CD4-positive, alpha-beta memory T cell (primary cell): ENCODE measurements at regions not wholly inside any gene's neighbourhood (a gene's known extent, or its start where the extent isn't known, plus 50 kb on each side); places are given as distances from the start of the nearest gene placed in this dataset.

ENCODE experiments used
- CTCF ChIA-PET: fragments of 350-600 bp; sonication (Branson Sonifier 250); formaldehyde crosslinking; loops from one replicate; lab custom pipeline; 2021; ENCODE audit warnings: inconsistent platforms; ENCODE audit not compliant: partially characterized antibody; lab: Charles Lee
- POLR2A ChIA-PET: fragments of 350-600 bp; sonication (Branson Sonifier 250); formaldehyde crosslinking; loops from one replicate; lab custom pipeline; 2021; ENCODE audit not compliant: partially characterized antibody; lab: Charles Lee
- DNase-seq, 5 donors: peaks; one replicate each; pipeline versions ENCODE4 v3.0.0 to v3.0.0-alpha.2; 2020 to 2022; ENCODE audit warnings: mixed read lengths in 1 of 5
- H3K27ac ChIP-seq: one replicate; pipeline ENCODE4 v1.7.0; 2013; ENCODE audit warnings: low read depth, low read length
- H3K27me3 ChIP-seq: 2 replicates; pipeline ENCODE4 v1.7.0; 2013; ENCODE audit warnings: mild to moderate bottlenecking, low read length, moderate library complexity; ENCODE audit not compliant: insufficient read depth
- H3K36me3 ChIP-seq: 2 replicates; pipeline ENCODE4 v1.7.0; 2013; ENCODE audit warnings: mild to moderate bottlenecking, low read length, moderate library complexity; ENCODE audit not compliant: insufficient read depth
- H3K4me1 ChIP-seq: 2 replicates; pipeline ENCODE4 v1.7.0; 2013; ENCODE audit warnings: mild to moderate bottlenecking, low read length, moderate library complexity; ENCODE audit not compliant: insufficient read depth
- H3K4me3 ChIP-seq, 2 donors: one replicate each; pipeline ENCODE4 v1.7.0; 2013; ENCODE audit warnings: low read length in 2 of 2, mild to moderate bottlenecking in 1 of 2
- H3K9me3 ChIP-seq, 2 donors: one replicate each; pipeline ENCODE4 v1.7.0; 2013; ENCODE audit warnings: low read length in 2 of 2, control low read depth in 1 of 2; ENCODE audit not compliant: control insufficient read depth in 1 of 2
- H3K27ac Mint-ChIP-seq, 7 donors: one replicate each; pipeline ENCODE4 v1.8.0; 2020 to 2021; ENCODE audit warnings: mixed read lengths in 7 of 7, mild to moderate bottlenecking in 6 of 7, inconsistent platforms in 3 of 7, moderate library complexity in 3 of 7
- H3K27me3 Mint-ChIP-seq, 2 donors: one replicate each; pipeline ENCODE4 v1.8.0; 2020 to 2021; ENCODE audit warnings: mixed read lengths in 2 of 2
- H3K36me3 Mint-ChIP-seq, 2 donors: one replicate each; pipeline ENCODE4 v1.8.0; 2020 to 2021; ENCODE audit warnings: mixed read lengths in 2 of 2, inconsistent platforms in 1 of 2, mild to moderate bottlenecking in 1 of 2
- H3K4me1 Mint-ChIP-seq, 4 donors: one replicate each; pipeline ENCODE4 v1.8.0; 2020 to 2021; ENCODE audit warnings: mixed read lengths in 4 of 4, mild to moderate bottlenecking in 1 of 4
- H3K4me3 Mint-ChIP-seq, 8 donors: one replicate each; pipeline ENCODE4 v1.8.0; 2020 to 2021; ENCODE audit warnings: mixed read lengths in 8 of 8, mild to moderate bottlenecking in 7 of 8, moderate library complexity in 6 of 8, inconsistent platforms in 3 of 8
- H3K9me3 Mint-ChIP-seq, 8 donors: one replicate each; pipeline ENCODE4 v1.8.0; 2020 to 2021; ENCODE audit warnings: mixed read lengths in 8 of 8, mild to moderate bottlenecking in 5 of 8, inconsistent platforms in 3 of 8, moderate library complexity in 1 of 8
- intact Hi-C: fragments of 100-400 bp; cut with micrococcal nuclease; formaldehyde crosslinking; loops from one replicate; pipeline ENCODE4 v1.15.1; 2023

- Histone ChIP-seq H3K4me3 (no peak overlapping the region), H3K27ac (no peak overlapping the region), H3K36me3 (no peaks in the 10 kb centered on the region), H3K4me1 (peaks cover 4% of the 10 kb centered on the region), H3K9me3 (no peaks in the 10 kb centered on the region), H3K27me3 (no peaks in the 10 kb centered on the region)
- peaks cover 0 to 8% (median 4%) of the 10 kb centered on the region in 4 donors for H3K4me1 Mint-ChIP-seq
- CTCF ChIA-PET: interaction anchor here (0.6 to 3.3 kb wide), 9 partner anchors 13 to 824 kb away, joined by 3 to 36 read pairs (median 6); no protein-coding TSS in a partner anchor
- no peaks in the 10 kb centered on the region for H3K9me3 Mint-ChIP-seq
- intact Hi-C loops: no loop called here
- H3K36me3 Mint-ChIP-seq: no peaks in the 10 kb centered on the region
- no peak overlapping the region for H3K4me3 Mint-ChIP-seq
- POLR2A ChIA-PET: no interaction called here
- H3K27ac Mint-ChIP-seq: no peak overlapping the region
- H3K27me3 Mint-ChIP-seq: peaks cover 0 to 3% of the 10 kb centered on the region in 2 donors
- DNase-seq: no peak
These were observed 186.2 kb downstream of the TMEM38B start for GRCh38 chr9:105880517-105880916.

GRCh38 chr9:105881021-105881420 is 186.7 kb downstream of the TMEM38B start:
- POLR2A ChIA-PET: no interaction called here
- no peak overlapping the region for H3K4me3 ChIP-seq
- Mint-ChIP-seq H3K36me3 (no peaks in the 10 kb centered on the region), H3K9me3 (no peaks in the 10 kb centered on the region), H3K4me1 (peaks cover 0 to 8% (median 4%) of the 10 kb centered on the region in 4 donors), H3K4me3 (no peak overlapping the region), H3K27ac (no peak overlapping the region), H3K27me3 (peaks cover 0 to 3% of the 10 kb centered on the region in 2 donors)
- DNase-seq: no peak
- CTCF ChIA-PET: interaction anchor here (0.7 to 3.3 kb wide), 19 partner anchors 8 to 273 kb away, joined by 3 to 36 read pairs (median 5); no protein-coding TSS in a partner anchor
- no peak overlapping the region for H3K27ac ChIP-seq
- H3K27me3 ChIP-seq: no peaks in the 10 kb centered on the region
- intact Hi-C loops: loop anchor here (1.0 kb wide), 2 partner anchors 39 to 272 kb away; no protein-coding TSS in a partner anchor
- H3K9me3 ChIP-seq: no peaks in the 10 kb centered on the region
- H3K4me1 ChIP-seq: peaks cover 4% of the 10 kb centered on the region
- no peaks in the 10 kb centered on the region for H3K36me3 ChIP-seq

GRCh38 chr9:105881654-105882349 is 187.5 kb downstream of the TMEM38B start:
- POLR2A ChIA-PET: no interaction called here
- intact Hi-C loops: loop anchor here (1.0 kb wide), 2 partner anchors 40 to 273 kb away; no protein-coding TSS in a partner anchor
- peaks cover 0 to 7% (median 4%) of the 10 kb centered on the region in 4 donors for H3K4me1 Mint-ChIP-seq
- no peak overlapping the region for H3K27ac Mint-ChIP-seq
- peak; percentile 31 to 48 (median 36) for DNase-seq
- Histone ChIP-seq H3K27me3 (no peaks in the 10 kb centered on the region), H3K4me3 (no peak overlapping the region), H3K9me3 (no peaks in the 10 kb centered on the region), H3K4me1 (peaks cover 2% of the 10 kb centered on the region), H3K36me3 (no peaks in the 10 kb centered on the region), H3K27ac (no peak overlapping the region)
- H3K4me3 Mint-ChIP-seq: no peak overlapping the region
- CTCF ChIA-PET: interaction anchor here (0.6 to 3.3 kb wide), 20 partner anchors 9 to 273 kb away, joined by 3 to 36 read pairs (median 4); no protein-coding TSS in a partner anchor
- H3K9me3 Mint-ChIP-seq: no peaks in the 10 kb centered on the region
- H3K36me3 Mint-ChIP-seq: no peaks in the 10 kb centered on the region
- peaks cover 0 to 3% of the 10 kb centered on the region in 2 donors for H3K27me3 Mint-ChIP-seq

- Histone ChIP-seq H3K27ac (no peak overlapping the region), H3K4me3 (no peak overlapping the region), H3K27me3 (no peaks in the 10 kb centered on the region), H3K4me1 (no peaks in the 10 kb centered on the region), H3K36me3 (no peaks in the 10 kb centered on the region), H3K9me3 (no peaks in the 10 kb centered on the region)
- Mint-ChIP-seq H3K4me1 (peaks cover 0 to 5% (median 2%) of the 10 kb centered on the region in 4 donors), H3K9me3 (no peaks in the 10 kb centered on the region), H3K27ac (no peak overlapping the region), H3K27me3 (peaks cover 0 to 3% of the 10 kb centered on the region in 2 donors), H3K36me3 (no peaks in the 10 kb centered on the region), H3K4me3 (no peak overlapping the region)
- DNase-seq: no peak
- CTCF ChIA-PET: interaction anchor here (0.6 to 1.5 kb wide), 6 partner anchors 9 to 871 kb away, joined by 3 to 5 read pairs (median 3); no protein-coding TSS in a partner anchor
- POLR2A ChIA-PET: no interaction called here
- intact Hi-C loops: no loop called here
These were observed 189.5 kb downstream of the TMEM38B start for GRCh38 chr9:105883847-105884246.

- POLR2A ChIA-PET: no interaction called here
- Mint-ChIP-seq H3K27ac (peak overlapping the region in 1 of 7 donors; percentile 2), H3K27me3 (peaks cover 0 to 3% of the 10 kb centered on the region in 2 donors), H3K9me3 (no peaks in the 10 kb centered on the region), H3K4me3 (no peak overlapping the region), H3K4me1 (peaks cover 0 to 5% (median 2%) of the 10 kb centered on the region in 4 donors), H3K36me3 (no peaks in the 10 kb centered on the region)
- DNase-seq: no peak
- H3K36me3 ChIP-seq: no peaks in the 10 kb centered on the region
- no peaks in the 10 kb centered on the region for H3K27me3 ChIP-seq
- H3K4me3 ChIP-seq: no peak overlapping the region
- CTCF ChIA-PET: interaction anchor here (0.8 to 1.5 kb wide), 5 partner anchors 9 to 93 kb away, joined by 3 to 5 read pairs (median 3); no protein-coding TSS in a partner anchor
- intact Hi-C loops: no loop called here
- H3K4me1 ChIP-seq: no peaks in the 10 kb centered on the region
- H3K9me3 ChIP-seq: no peaks in the 10 kb centered on the region
- no peak overlapping the region for H3K27ac ChIP-seq
These were observed 190.1 kb downstream of the TMEM38B start for GRCh38 chr9:105884416-105884815.

GRCh38 chr9:105886136-105886535 is 191.8 kb downstream of the TMEM38B start:
- Histone ChIP-seq H3K9me3 (no peaks in the 10 kb centered on the region), H3K4me3 (no peak overlapping the region), H3K36me3 (no peaks in the 10 kb centered on the region), H3K27me3 (no peaks in the 10 kb centered on the region), H3K27ac (no peak overlapping the region), H3K4me1 (no peaks in the 10 kb centered on the region)
- H3K27me3 Mint-ChIP-seq: peaks cover 0 to 3% of the 10 kb centered on the region in 2 donors
- no peaks in the 10 kb centered on the region for H3K9me3 Mint-ChIP-seq
- POLR2A ChIA-PET: no interaction called here
- H3K4me1 Mint-ChIP-seq: peaks cover 0 to 5% (median 2%) of the 10 kb centered on the region in 4 donors
- intact Hi-C loops: no loop called here
- H3K36me3 Mint-ChIP-seq: no peaks in the 10 kb centered on the region
- H3K4me3 Mint-ChIP-seq: no peak overlapping the region
- CTCF ChIA-PET: interaction anchor here (0.9 kb wide), 1 partner anchor 21 kb away, joined by 3 read pairs; no protein-coding TSS in a partner anchor
- DNase-seq: no peak
- no peak overlapping the region for H3K27ac Mint-ChIP-seq

GRCh38 chr9:105887679-105888078 is 193.3 kb downstream of the TMEM38B start:
- H3K27me3 ChIP-seq: no peaks in the 10 kb centered on the region
- no peak for DNase-seq
- CTCF ChIA-PET: no interaction called here
- Mint-ChIP-seq H3K36me3 (no peaks in the 10 kb centered on the region), H3K4me1 (peaks cover 0 to 5% (median 2%) of the 10 kb centered on the region in 4 donors), H3K27me3 (no peaks in the 10 kb centered on the region), H3K4me3 (no peak overlapping the region), H3K9me3 (no peaks in the 10 kb centered on the region), H3K27ac (no peak overlapping the region)
- POLR2A ChIA-PET: no interaction called here
- H3K4me3 ChIP-seq: no peak overlapping the region
- H3K36me3 ChIP-seq: no peaks in the 10 kb centered on the region
- H3K27ac ChIP-seq: no peak overlapping the region
- no peaks in the 10 kb centered on the region for H3K4me1 ChIP-seq
- intact Hi-C loops: no loop called here
- H3K9me3 ChIP-seq: no peaks in the 10 kb centered on the region
